ENCODE measurements at regions not wholly inside any gene's neighbourhood (a gene's known extent, or its start where the extent isn't known, plus 50 kb on each side); places are given as distances from the start of the nearest gene placed in this dataset.

- no peaks in the 10 kb centered on the region for H3K27me3 Mint-ChIP-seq (ENCODE audit: unreplicated experiment)
- H3K27ac Mint-ChIP-seq (ENCODE audit: unreplicated experiment) = no peak overlapping the region
- no peaks in the 10 kb centered on the region for H3K36me3 Mint-ChIP-seq (ENCODE audit: insufficient read depth, unreplicated experiment)
- H3K4me1 Mint-ChIP-seq (ENCODE audit: low read depth, unreplicated experiment) = peaks cover 16% of the 10 kb centered on the region
- no peak for TF ChIP-seq CTCF (IDR thresholded peaks at IDR 0.05; ENCODE audit: unreplicated experiment)
- intact Hi-C loops (cut with micrococcal nuclease; ENCODE audit: unreplicated experiment) = loop anchor here (10.0 kb wide), 1 partner anchor 595 kb away; no protein-coding TSS in a partner anchor
- DNase-seq = no peak
- no TSS peak for BruUV-seq (replicated peaks)
- peaks cover 2% of the 10 kb centered on the region for H3K9me3 Mint-ChIP-seq (ENCODE audit: low read depth, unreplicated experiment)
- no peak overlapping the region for H3K4me3 Mint-ChIP-seq (ENCODE audit: low read depth, unreplicated experiment)
- CTCF ChIA-PET = no interaction called here
Observed at GRCh38 chr12:88399811-88400210, 180.5 kb downstream of the KITLG start.

DNA sequence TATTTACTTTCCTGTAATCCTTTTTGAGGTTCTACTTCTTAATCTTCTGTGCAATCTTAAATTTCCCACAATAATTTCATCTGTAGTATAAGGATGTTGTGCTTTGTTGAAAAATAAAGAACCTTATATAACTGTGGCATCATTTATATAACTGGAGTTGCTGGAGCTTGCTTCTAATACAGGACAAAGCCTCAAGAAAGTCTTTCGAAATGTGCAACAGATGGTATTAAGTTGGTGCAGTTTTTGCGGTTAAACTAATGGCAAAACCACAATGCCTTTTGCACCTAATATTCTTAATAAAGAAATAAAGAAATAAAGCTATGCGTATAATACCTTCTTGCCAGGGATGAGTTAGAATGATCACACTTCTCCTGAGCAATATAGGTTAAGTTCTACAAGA, 180.0 kb downstream of the KITLG start:
- CTCF ChIA-PET = no interaction called here

DNA sequence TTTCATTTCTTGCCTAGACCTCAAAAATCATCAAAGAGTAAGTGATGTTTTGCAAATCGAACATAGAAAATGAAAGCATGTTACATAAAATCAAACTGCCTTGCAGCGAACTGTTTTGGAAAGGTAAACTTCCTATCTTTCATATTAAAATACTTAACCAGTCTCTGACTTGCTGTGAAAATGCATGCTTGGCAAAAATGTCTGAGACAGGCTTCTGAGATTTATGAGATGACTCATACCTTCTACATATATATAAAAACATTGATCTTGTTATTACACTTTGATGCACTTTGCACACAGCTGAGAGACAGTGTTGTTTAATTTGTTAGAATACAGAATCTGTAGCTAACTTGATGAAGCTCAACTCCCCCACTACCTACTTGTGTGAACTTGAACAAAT, 179.1 kb downstream of the KITLG start:
- no peak for DNase-seq
- CTCF ChIA-PET = no interaction called here
- H3K36me3 Mint-ChIP-seq (ENCODE audit: insufficient read depth, unreplicated experiment) = no peaks in the 10 kb centered on the region
- peaks cover 2% of the 10 kb centered on the region for H3K9me3 Mint-ChIP-seq (ENCODE audit: low read depth, unreplicated experiment)
- no peak for TF ChIP-seq CTCF (IDR thresholded peaks at IDR 0.05; ENCODE audit: unreplicated experiment)
- H3K27ac Mint-ChIP-seq (ENCODE audit: unreplicated experiment) = no peak overlapping the region
- BruUV-seq (replicated peaks) = no TSS peak
- no peaks in the 10 kb centered on the region for H3K27me3 Mint-ChIP-seq (ENCODE audit: unreplicated experiment)
- peak overlapping the region; percentile 42 for H3K4me3 Mint-ChIP-seq (ENCODE audit: low read depth, unreplicated experiment)
- H3K4me1 Mint-ChIP-seq (ENCODE audit: low read depth, unreplicated experiment) = peaks cover 16% of the 10 kb centered on the region
- intact Hi-C loops (cut with micrococcal nuclease; ENCODE audit: unreplicated experiment) = no loop called here

More for the DNA sequence above, 180.0 kb downstream of the KITLG start:
- Mint-ChIP-seq H3K27me3 (ENCODE audit: unreplicated experiment) (no peaks in the 10 kb centered on the region), H3K4me3 (ENCODE audit: low read depth, unreplicated experiment) (no peak overlapping the region), H3K36me3 (ENCODE audit: insufficient read depth, unreplicated experiment) (no peaks in the 10 kb centered on the region), H3K27ac (ENCODE audit: unreplicated experiment) (no peak overlapping the region), H3K4me1 (ENCODE audit: low read depth, unreplicated experiment) (peaks cover 16% of the 10 kb centered on the region), H3K9me3 (ENCODE audit: low read depth, unreplicated experiment) (peaks cover 2% of the 10 kb centered on the region)
- intact Hi-C loops (cut with micrococcal nuclease; ENCODE audit: unreplicated experiment) = no loop called here
- DNase-seq = no peak
- no TSS peak for BruUV-seq (replicated peaks)
- TF ChIP-seq CTCF (IDR thresholded peaks at IDR 0.05; ENCODE audit: unreplicated experiment) = no peak

DNA sequence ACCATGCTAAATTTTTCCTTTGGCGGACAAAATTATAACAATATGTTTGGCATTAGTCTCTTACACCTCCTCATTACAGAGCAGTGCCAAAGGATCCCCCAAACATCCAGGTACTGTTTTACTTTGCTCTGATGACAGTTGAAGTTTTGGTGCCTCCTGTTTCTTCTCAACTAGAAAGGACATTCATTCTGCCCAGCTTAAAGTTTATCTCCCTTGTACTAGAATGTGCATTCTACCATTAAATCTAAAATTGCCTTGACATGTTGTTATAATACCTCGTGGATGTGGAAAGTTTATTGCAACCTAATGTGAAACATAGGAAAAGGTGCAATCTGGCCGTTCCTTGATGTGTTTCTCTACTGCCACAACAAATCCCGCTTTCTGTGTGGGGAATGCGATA, 173.4 kb downstream of the KITLG start:
- DNase-seq = no peak
- H3K4me1 Mint-ChIP-seq (ENCODE audit: low read depth, unreplicated experiment) = peaks cover 16% of the 10 kb centered on the region
- CTCF ChIA-PET = interaction anchor here (1.3 kb wide), 1 partner anchor 11 kb away, joined by 3 read pairs; no protein-coding TSS in a partner anchor
- BruUV-seq (replicated peaks) = no TSS peak
- no peaks in the 10 kb centered on the region for H3K9me3 Mint-ChIP-seq (ENCODE audit: low read depth, unreplicated experiment)
- intact Hi-C loops (cut with micrococcal nuclease; ENCODE audit: unreplicated experiment) = loop anchor here (5.0 kb wide), 1 partner anchor 160 kb away; no protein-coding TSS in a partner anchor
- TF ChIP-seq CTCF (IDR thresholded peaks at IDR 0.05; ENCODE audit: unreplicated experiment) = no peak
- H3K36me3 Mint-ChIP-seq (ENCODE audit: insufficient read depth, unreplicated experiment) = no peaks in the 10 kb centered on the region
- H3K27me3 Mint-ChIP-seq (ENCODE audit: unreplicated experiment) = no peaks in the 10 kb centered on the region
- H3K27ac Mint-ChIP-seq (ENCODE audit: unreplicated experiment) = no peak overlapping the region
- H3K4me3 Mint-ChIP-seq (ENCODE audit: low read depth, unreplicated experiment) = no peak overlapping the region

Data from Calu3 (cell line).